COLO668 (cell line): ENCODE measurements at regions not wholly inside any gene's neighbourhood (a gene's known extent, or its start where the extent isn't known, plus 50 kb on each side); places are given as distances from the start of the nearest gene placed in this dataset.

ENCODE experiments used
- DNase-seq: peaks from one replicate; lab custom pipeline; 2025; ENCODE audit not compliant: unreplicated experiment; lab: John Stamatoyannopoulos, UW

- DNase-seq = no peak
Observed at GRCh38 chr20:21002486-21002885, 103.7 kb downstream of the LINC00237 start.

GRCh38 chr20:20993372-20993771 is 112.8 kb downstream of the LINC00237 start:
- DNase-seq = no peak

- no peak for DNase-seq
Observed at GRCh38 chr20:20992686-20993360, 113.3 kb downstream of the LINC00237 start.

GRCh38 chr20:20992277-20992676 is 113.9 kb downstream of the LINC00237 start:
- no peak for DNase-seq

- no peak for DNase-seq
Observed at GRCh38 chr20:20989081-20989480, 117.1 kb downstream of the LINC00237 start.

GRCh38 chr20:20979934-20980333 is 126.2 kb downstream of the LINC00237 start:
- DNase-seq = no peak

GRCh38 chr20:20977786-20978185 is 128.4 kb downstream of the LINC00237 start:
- no peak for DNase-seq

- DNase-seq = no peak
Observed at GRCh38 chr20:20972490-20972889, 133.7 kb downstream of the LINC00237 start.

- DNase-seq = no peak
Observed at GRCh38 chr20:20971810-20972209, 134.3 kb downstream of the LINC00237 start.

GRCh38 chr20:20970841-20971240 is 135.3 kb downstream of the LINC00237 start:
- DNase-seq = no peak

GRCh38 chr20:20969701-20970280 is 136.4 kb downstream of the LINC00237 start:
- no peak for DNase-seq

- no peak for DNase-seq
Observed at GRCh38 chr20:20967564-20968184, 138.5 kb downstream of the LINC00237 start.

GRCh38 chr20:20966171-20966570 is 140.0 kb downstream of the LINC00237 start:
- DNase-seq = no peak

GRCh38 chr20:20959031-20959755 is 147.0 kb downstream of the LINC00237 start:
- no peak for DNase-seq

GRCh38 chr20:20956513-20956931 is 149.6 kb downstream of the LINC00237 start:
- DNase-seq = no peak

GRCh38 chr20:20955892-20956291 is 150.3 kb downstream of the LINC00237 start:
- no peak for DNase-seq

GRCh38 chr20:20953738-20954618 is 152.2 kb downstream of the LINC00237 start:
- no peak for DNase-seq

GRCh38 chr20:20950620-20951019 is 155.5 kb downstream of the LINC00237 start:
- DNase-seq = no peak

GRCh38 chr20:20946122-20946759 is 159.9 kb downstream of the LINC00237 start:
- DNase-seq = no peak

- DNase-seq = no peak
Observed at GRCh38 chr20:20941468-20941889, 164.7 kb downstream of the LINC00237 start.
